ENCODE measurements at regions not wholly inside any gene's neighbourhood (a gene's known extent, or its start where the extent isn't known, plus 50 kb on each side); places are given as distances from the start of the nearest gene placed in this dataset.

- intact Hi-C loops (cut with DNase I), result no loop called here
- TF ChIP-seq POLR2A (IDR thresholded peaks at IDR 0.05), result no peak
- TF ChIP-seq POLR2AphosphoS5 (IDR thresholded peaks at IDR 0.05; ENCODE audit: insufficient read depth in 1 of 2, low read depth in 1 of 2), result no peak
- no peak for TF ChIP-seq CTCF (IDR thresholded peaks at IDR 0.05)
- no peaks in the 10 kb centered on the region for H3K27me3 ChIP-seq
Measured at GRCh38 chr4:181960384-181960783, 282.8 kb upstream of the TENM3 start.

GRCh38 chr4:181962321-181962720 is 280.9 kb upstream of the TENM3 start:
- intact Hi-C loops (cut with DNase I), result no loop called here
- H3K27ac ChIP-seq, result no peak overlapping the region
- DNase-seq (ENCODE audit: extremely low spot score in 2 of 2), result no peak
- no peaks in the 10 kb centered on the region for H3K27me3 ChIP-seq
- H3K9me3 ChIP-seq, result no peaks in the 10 kb centered on the region
- TF ChIP-seq POLR2A (IDR thresholded peaks at IDR 0.05), result no peak
- TF ChIP-seq POLR2AphosphoS5 (IDR thresholded peaks at IDR 0.05; ENCODE audit: insufficient read depth in 1 of 2, low read depth in 1 of 2), result no peak
- no peak for TF ChIP-seq CTCF (IDR thresholded peaks at IDR 0.05)
- H3K4me3 ChIP-seq, result no peak overlapping the region
- H3K36me3 ChIP-seq, result no peaks in the 10 kb centered on the region
- no peaks in the 10 kb centered on the region for H3K4me1 ChIP-seq

More at GRCh38 chr4:181960384-181960783, 282.8 kb upstream of the TENM3 start:
- Histone ChIP-seq H3K36me3 (no peaks in the 10 kb centered on the region), H3K9me3 (no peaks in the 10 kb centered on the region), H3K27ac (no peak overlapping the region), H3K4me1 (no peaks in the 10 kb centered on the region), H3K4me3 (no peak overlapping the region)
- no peak for DNase-seq (ENCODE audit: extremely low spot score in 2 of 2)

GRCh38 chr4:181964731-181965130 is 278.5 kb upstream of the TENM3 start:
- no peaks in the 10 kb centered on the region for H3K36me3 ChIP-seq
- H3K9me3 ChIP-seq, result no peaks in the 10 kb centered on the region
- H3K27me3 ChIP-seq, result no peaks in the 10 kb centered on the region
- no peak overlapping the region for H3K4me3 ChIP-seq
- intact Hi-C loops (cut with DNase I), result no loop called here
- H3K4me1 ChIP-seq, result no peaks in the 10 kb centered on the region
- H3K27ac ChIP-seq, result no peak overlapping the region
- TF ChIP-seq POLR2AphosphoS5 (IDR thresholded peaks at IDR 0.05; ENCODE audit: insufficient read depth in 1 of 2, low read depth in 1 of 2), result no peak
- no peak for TF ChIP-seq POLR2A (IDR thresholded peaks at IDR 0.05)
- TF ChIP-seq CTCF (IDR thresholded peaks at IDR 0.05), result no peak
- DNase-seq (ENCODE audit: extremely low spot score in 2 of 2), result no peak

- DNase-seq (ENCODE audit: extremely low spot score in 2 of 2), result no peak
- Histone ChIP-seq H3K27ac (no peak overlapping the region), H3K4me3 (no peak overlapping the region), H3K27me3 (no peaks in the 10 kb centered on the region), H3K36me3 (no peaks in the 10 kb centered on the region), H3K4me1 (no peaks in the 10 kb centered on the region), H3K9me3 (no peaks in the 10 kb centered on the region)
- intact Hi-C loops (cut with DNase I), result no loop called here
- TF ChIP-seq POLR2AphosphoS5 (IDR thresholded peaks at IDR 0.05; ENCODE audit: insufficient read depth in 1 of 2, low read depth in 1 of 2), result no peak
- no peak for TF ChIP-seq POLR2A (IDR thresholded peaks at IDR 0.05)
- TF ChIP-seq CTCF (IDR thresholded peaks at IDR 0.05), result no peak
Measured at GRCh38 chr4:181966104-181966551, 277.1 kb upstream of the TENM3 start.

- no peak for TF ChIP-seq CTCF (IDR thresholded peaks at IDR 0.05)
- TF ChIP-seq POLR2AphosphoS5 (IDR thresholded peaks at IDR 0.05; ENCODE audit: insufficient read depth in 1 of 2, low read depth in 1 of 2), result no peak
- TF ChIP-seq POLR2A (IDR thresholded peaks at IDR 0.05), result no peak
- intact Hi-C loops (cut with DNase I), result no loop called here
- H3K27me3 ChIP-seq, result no peaks in the 10 kb centered on the region
- DNase-seq (ENCODE audit: extremely low spot score in 2 of 2), result no peak
- H3K4me1 ChIP-seq, result no peaks in the 10 kb centered on the region
- no peaks in the 10 kb centered on the region for H3K36me3 ChIP-seq
- H3K27ac ChIP-seq, result no peak overlapping the region
- no peaks in the 10 kb centered on the region for H3K9me3 ChIP-seq
- no peak overlapping the region for H3K4me3 ChIP-seq
Measured at GRCh38 chr4:181967401-181967800, 275.8 kb upstream of the TENM3 start.

Data from vagina (tissue), 2 donors.